Neural crest cell (in vitro differentiated cells): ENCODE measurements at regions not wholly inside any gene's neighbourhood (a gene's known extent, or its start where the extent isn't known, plus 50 kb on each side); places are given as distances from the start of the nearest gene placed in this dataset.

ENCODE experiments used
- DNase-seq: peaks from one replicate; pipeline ENCODE4 v3.0.0; 2021; ENCODE audit warnings: low read depth, mixed read lengths, low spot score
- H3K27ac Mint-ChIP-seq: one replicate; pipeline ENCODE4 v1.8.0; 2021; ENCODE audit warnings: mild to moderate bottlenecking, mixed read lengths; ENCODE audit not compliant: unreplicated experiment
- H3K27me3 Mint-ChIP-seq: 2 replicates; pipeline ENCODE4 v1.8.0; 2021; ENCODE audit warnings: low read depth, mild to moderate bottlenecking, mixed read lengths
- H3K36me3 Mint-ChIP-seq: 2 replicates; pipeline ENCODE4 v1.8.0; 2021; ENCODE audit warnings: low read depth, mild to moderate bottlenecking, mixed read lengths
- H3K4me1 Mint-ChIP-seq: 2 replicates; pipeline ENCODE4 v1.8.0; 2021; ENCODE audit warnings: mixed read lengths
- H3K4me3 Mint-ChIP-seq: one replicate; pipeline ENCODE4 v1.8.0; 2021; ENCODE audit warnings: mild to moderate bottlenecking, mixed read lengths
- H3K9me3 Mint-ChIP-seq: 2 replicates; pipeline ENCODE4 v1.8.0; 2021; ENCODE audit warnings: mixed read lengths
- CTCF ChIP-seq: fragments of 200-600 bp; sonication (generic); conservative IDR thresholded peaks from 2 replicates; pipeline ENCODE4 v1.5.0; 2021; ENCODE audit warnings: antibody characterized with exemption, mild to moderate bottlenecking

- Mint-ChIP-seq H3K9me3 (no peaks in the 10 kb centered on the region), H3K27me3 (no peaks in the 10 kb centered on the region), H3K4me3 (no peak overlapping the region), H3K4me1 (peaks cover 15% of the 10 kb centered on the region), H3K27ac (no peak overlapping the region), H3K36me3 (no peaks in the 10 kb centered on the region)
- TF ChIP-seq CTCF: no peak
- no peak for DNase-seq
Observed at GRCh38 chr2:67217398-67217797, 179.7 kb upstream of the ETAA1 start.

- no peaks in the 10 kb centered on the region for H3K9me3 Mint-ChIP-seq
- no peaks in the 10 kb centered on the region for H3K36me3 Mint-ChIP-seq
- peaks cover 15% of the 10 kb centered on the region for H3K4me1 Mint-ChIP-seq
- no peaks in the 10 kb centered on the region for H3K27me3 Mint-ChIP-seq
- H3K27ac Mint-ChIP-seq: no peak overlapping the region
- H3K4me3 Mint-ChIP-seq: no peak overlapping the region
- TF ChIP-seq CTCF: no peak
- no peak for DNase-seq
Observed at GRCh38 chr2:67218056-67218455, 179.1 kb upstream of the ETAA1 start.

- Mint-ChIP-seq H3K4me3 (no peak overlapping the region), H3K27me3 (no peaks in the 10 kb centered on the region), H3K4me1 (peaks cover 15% of the 10 kb centered on the region), H3K36me3 (no peaks in the 10 kb centered on the region), H3K9me3 (no peaks in the 10 kb centered on the region), H3K27ac (no peak overlapping the region)
- no peak for DNase-seq
- no peak for TF ChIP-seq CTCF
Observed at GRCh38 chr2:67219651-67220050, 177.5 kb upstream of the ETAA1 start.

- Mint-ChIP-seq H3K4me3 (no peak overlapping the region), H3K27me3 (no peaks in the 10 kb centered on the region), H3K9me3 (no peaks in the 10 kb centered on the region), H3K36me3 (no peaks in the 10 kb centered on the region), H3K4me1 (no peaks in the 10 kb centered on the region), H3K27ac (no peak overlapping the region)
- DNase-seq: no peak
- no peak for TF ChIP-seq CTCF
Observed at GRCh38 chr2:67221266-67221665, 175.9 kb upstream of the ETAA1 start.

GRCh38 chr2:67225287-67225973, 171.7 kb upstream of the ETAA1 start:
- no peak overlapping the region for H3K27ac Mint-ChIP-seq

More at GRCh38 chr2:67225287-67225973, 171.7 kb upstream of the ETAA1 start:
- no peaks in the 10 kb centered on the region for H3K27me3 Mint-ChIP-seq
- H3K9me3 Mint-ChIP-seq: no peaks in the 10 kb centered on the region
- TF ChIP-seq CTCF: no peak
- H3K36me3 Mint-ChIP-seq: no peaks in the 10 kb centered on the region
- H3K4me3 Mint-ChIP-seq: no peak overlapping the region
- H3K4me1 Mint-ChIP-seq: no peaks in the 10 kb centered on the region
- DNase-seq: no peak
